ENCODE measurements at regions not wholly inside any gene's neighbourhood (a gene's known extent, or its start where the extent isn't known, plus 50 kb on each side); places are given as distances from the start of the nearest gene placed in this dataset.

- intact Hi-C loops (cut with DNase I; ENCODE audit: low total_unique reads) = no loop called here
- no peaks in the 10 kb centered on the region for H3K4me1 ChIP-seq
- no peaks in the 10 kb centered on the region for H3K36me3 ChIP-seq
- no peak for TF ChIP-seq CTCF (IDR thresholded peaks at IDR 0.05)
- H3K27me3 ChIP-seq = peaks cover 0 to 26% of the 10 kb centered on the region in 2 donors
- H3K9me3 ChIP-seq = peaks cover 0 to 7% (median 3%) of the 10 kb centered on the region in 3 donors
- H3K4me3 ChIP-seq = no peak overlapping the region
- no peak for DNase-seq
- H3K27ac ChIP-seq = no peak overlapping the region
Observed at GRCh38 chr12:124224535-124225110, 70.3 kb upstream of the RFLNA start.

GRCh38 chr12:124225730-124226129, 69.2 kb upstream of the RFLNA start:
- H3K27me3 ChIP-seq = peaks cover 0 to 22% of the 10 kb centered on the region in 2 donors
- no peaks in the 10 kb centered on the region for H3K9me3 ChIP-seq
- TF ChIP-seq CTCF (IDR thresholded peaks at IDR 0.05) = no peak
- no peaks in the 10 kb centered on the region for H3K4me1 ChIP-seq
- no peaks in the 10 kb centered on the region for H3K36me3 ChIP-seq
- H3K27ac ChIP-seq = no peak overlapping the region
- intact Hi-C loops (cut with DNase I; ENCODE audit: low total_unique reads) = no loop called here
- no peak for DNase-seq
- no peak overlapping the region for H3K4me3 ChIP-seq

GRCh38 chr12:124227951-124228711, 66.8 kb upstream of the RFLNA start:
- intact Hi-C loops (cut with DNase I; ENCODE audit: low total_unique reads) = no loop called here
- peak in 1 of 2 donors; percentile 56 for DNase-seq

GRCh38 chr12:124229520-124229919, 65.4 kb upstream of the RFLNA start:
- Histone ChIP-seq H3K4me1 (no peaks in the 10 kb centered on the region), H3K36me3 (no peaks in the 10 kb centered on the region), H3K27me3 (peaks cover 0 to 18% of the 10 kb centered on the region in 2 donors), H3K9me3 (no peaks in the 10 kb centered on the region), H3K27ac (no peak overlapping the region), H3K4me3 (no peak overlapping the region)
- no peak for DNase-seq
- TF ChIP-seq CTCF (IDR thresholded peaks at IDR 0.05) = no peak
- intact Hi-C loops (cut with DNase I; ENCODE audit: low total_unique reads) = no loop called here

More at GRCh38 chr12:124227951-124228711, 66.8 kb upstream of the RFLNA start:
- Histone ChIP-seq H3K36me3 (no peaks in the 10 kb centered on the region), H3K27me3 (peaks cover 0 to 18% of the 10 kb centered on the region in 2 donors), H3K27ac (no peak overlapping the region), H3K9me3 (no peaks in the 10 kb centered on the region), H3K4me3 (no peak overlapping the region), H3K4me1 (no peaks in the 10 kb centered on the region)
- no peak for TF ChIP-seq CTCF (IDR thresholded peaks at IDR 0.05)

GRCh38 chr12:124230117-124230757, 64.7 kb upstream of the RFLNA start:
- intact Hi-C loops (cut with DNase I; ENCODE audit: low total_unique reads) = no loop called here
- no peak overlapping the region for H3K27ac ChIP-seq
- no peaks in the 10 kb centered on the region for H3K4me1 ChIP-seq
- TF ChIP-seq CTCF (IDR thresholded peaks at IDR 0.05) = no peak
- H3K9me3 ChIP-seq = no peaks in the 10 kb centered on the region
- H3K4me3 ChIP-seq = no peak overlapping the region
- peaks cover 0 to 18% of the 10 kb centered on the region in 2 donors for H3K27me3 ChIP-seq
- DNase-seq = no peak
- no peaks in the 10 kb centered on the region for H3K36me3 ChIP-seq
